HFF-Myc (cell line): ENCODE measurements at regions not wholly inside any gene's neighbourhood (a gene's known extent, or its start where the extent isn't known, plus 50 kb on each side); places are given as distances from the start of the nearest gene placed in this dataset.

Experiments used
- DNase-seq: peaks from one replicate; pipeline ENCODE4 v3.0.0-alpha.2; 2011; ENCODE audit warnings: low read depth; ENCODE audit errors: extremely low read depth
- H3K4me3 ChIP-seq: replicated peaks from 2 replicates; pipeline ENCODE4 v1.5.1; 2011; ENCODE audit warnings: low read depth, mild to moderate bottlenecking, control low read depth, low read length
- TF ChIP-seq, protein P1 (sequence below): IDR thresholded peaks from 2 replicates; pipeline ENCODE4 v1.5.1; 2012; ENCODE audit warnings: mild to moderate bottlenecking, low read depth, low read length, control low read depth; ENCODE audit errors: missing control alignments

DNA sequence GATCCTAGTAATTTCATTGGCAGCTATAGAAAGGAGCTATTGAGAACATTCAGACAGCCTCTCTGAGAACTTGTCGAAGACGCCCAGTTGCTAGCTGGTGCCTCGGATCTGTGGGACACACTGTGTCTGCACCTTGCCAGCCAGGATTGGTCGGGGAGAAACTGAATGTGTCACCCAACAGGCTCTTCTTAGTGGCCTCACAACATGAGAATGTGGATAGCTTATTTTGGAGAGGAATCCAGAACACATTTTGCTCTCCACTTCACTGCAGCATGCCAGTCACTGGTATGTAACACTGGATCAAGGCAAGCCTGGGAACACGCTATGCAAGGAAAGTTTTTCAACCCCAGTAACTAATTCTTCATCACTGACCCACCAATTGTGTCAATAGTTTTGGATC is 89.5 kb upstream of the TRPC3 start:
- DNase-seq = no peak
- TF ChIP-seq, protein P1, sequence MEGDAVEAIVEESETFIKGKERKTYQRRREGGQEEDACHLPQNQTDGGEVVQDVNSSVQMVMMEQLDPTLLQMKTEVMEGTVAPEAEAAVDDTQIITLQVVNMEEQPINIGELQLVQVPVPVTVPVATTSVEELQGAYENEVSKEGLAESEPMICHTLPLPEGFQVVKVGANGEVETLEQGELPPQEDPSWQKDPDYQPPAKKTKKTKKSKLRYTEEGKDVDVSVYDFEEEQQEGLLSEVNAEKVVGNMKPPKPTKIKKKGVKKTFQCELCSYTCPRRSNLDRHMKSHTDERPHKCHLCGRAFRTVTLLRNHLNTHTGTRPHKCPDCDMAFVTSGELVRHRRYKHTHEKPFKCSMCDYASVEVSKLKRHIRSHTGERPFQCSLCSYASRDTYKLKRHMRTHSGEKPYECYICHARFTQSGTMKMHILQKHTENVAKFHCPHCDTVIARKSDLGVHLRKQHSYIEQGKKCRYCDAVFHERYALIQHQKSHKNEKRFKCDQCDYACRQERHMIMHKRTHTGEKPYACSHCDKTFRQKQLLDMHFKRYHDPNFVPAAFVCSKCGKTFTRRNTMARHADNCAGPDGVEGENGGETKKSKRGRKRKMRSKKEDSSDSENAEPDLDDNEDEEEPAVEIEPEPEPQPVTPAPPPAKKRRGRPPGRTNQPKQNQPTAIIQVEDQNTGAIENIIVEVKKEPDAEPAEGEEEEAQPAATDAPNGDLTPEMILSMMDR = no peak
- no peak overlapping the region for H3K4me3 ChIP-seq

DNA sequence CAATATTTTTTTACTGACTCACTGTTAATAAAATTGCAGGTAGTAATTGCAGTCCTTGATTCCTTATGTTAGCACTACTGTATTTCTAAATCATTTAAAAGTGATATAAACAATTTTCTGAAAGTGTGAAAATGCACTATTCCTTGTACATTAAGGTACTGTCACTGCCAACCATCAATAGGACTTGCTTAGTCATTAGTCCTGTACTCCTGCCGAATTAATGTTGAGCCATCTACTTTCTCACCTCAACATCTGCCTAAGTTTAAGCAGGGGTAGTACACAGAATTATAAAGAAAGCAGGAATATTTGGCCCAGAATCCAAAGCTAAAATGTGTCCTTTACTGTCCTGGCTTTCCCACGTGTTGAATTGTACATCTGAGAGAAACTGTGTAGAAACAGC is 87.0 kb upstream of the TRPC3 start:
- TF ChIP-seq, protein P1 = no peak
- no peak overlapping the region for H3K4me3 ChIP-seq
- no peak for DNase-seq

DNA sequence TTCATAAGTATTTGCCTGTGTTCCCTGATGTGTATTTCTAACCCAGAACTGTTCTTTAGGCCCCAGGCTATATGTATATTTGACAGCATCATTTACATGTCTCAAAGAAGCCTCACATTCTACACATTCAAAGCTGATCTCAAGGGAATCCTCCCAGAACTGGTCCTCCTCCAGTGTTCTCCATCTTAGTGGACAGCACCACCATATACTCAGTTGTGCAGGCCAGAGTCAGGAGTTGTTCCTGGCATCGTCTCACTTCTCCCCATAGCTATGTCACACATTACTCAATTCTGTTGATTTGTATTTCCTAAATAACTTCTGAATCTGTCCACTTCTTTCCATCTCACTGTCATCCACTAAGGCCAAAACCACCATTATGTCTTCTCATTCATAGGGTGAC is 82.8 kb upstream of the TRPC3 start:
- TF ChIP-seq, protein P1 = no peak
- no peak overlapping the region for H3K4me3 ChIP-seq
- DNase-seq = no peak

DNA sequence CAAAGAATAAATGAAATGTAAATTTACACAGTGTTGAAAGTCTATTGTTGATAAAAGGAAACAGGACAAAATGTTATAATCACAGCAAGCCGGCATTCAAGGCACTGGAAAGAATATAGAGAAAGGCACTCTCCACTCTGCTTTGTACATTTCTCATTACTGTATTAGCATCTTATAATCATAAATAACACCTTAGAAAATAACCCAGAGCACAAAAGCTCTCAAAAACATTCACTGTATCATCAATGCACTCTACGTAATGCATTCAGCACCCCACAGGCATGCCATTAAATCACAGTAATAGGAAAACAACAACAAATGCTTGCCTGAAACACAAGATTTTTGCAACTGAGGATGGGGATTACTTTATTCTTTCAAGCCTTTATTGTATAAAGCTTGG is 75.3 kb upstream of the TRPC3 start:
- TF ChIP-seq, protein P1 = no peak
- no peak for DNase-seq
- no peak overlapping the region for H3K4me3 ChIP-seq

DNA sequence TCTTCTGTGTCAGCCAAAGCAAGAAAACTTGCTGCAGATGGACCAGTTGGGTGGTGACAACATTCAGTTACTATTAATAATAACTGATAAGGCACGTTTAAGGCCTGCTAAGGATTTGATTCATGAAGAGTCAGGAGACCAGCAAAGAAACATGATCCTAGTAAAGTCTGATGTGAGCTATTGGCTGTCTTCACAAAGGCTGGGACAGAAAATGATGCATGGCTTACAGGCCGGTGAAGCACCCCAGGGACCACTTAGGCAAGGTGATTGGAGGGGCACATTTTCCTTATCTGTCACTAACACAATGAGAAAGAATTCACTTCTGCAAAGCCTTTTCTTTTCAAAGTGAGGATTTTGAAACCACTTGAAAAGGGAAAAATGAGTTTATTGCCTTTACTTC is 65.4 kb upstream of the TRPC3 start:
- TF ChIP-seq, protein P1 = no peak
- DNase-seq = no peak
- H3K4me3 ChIP-seq = no peak overlapping the region

DNA sequence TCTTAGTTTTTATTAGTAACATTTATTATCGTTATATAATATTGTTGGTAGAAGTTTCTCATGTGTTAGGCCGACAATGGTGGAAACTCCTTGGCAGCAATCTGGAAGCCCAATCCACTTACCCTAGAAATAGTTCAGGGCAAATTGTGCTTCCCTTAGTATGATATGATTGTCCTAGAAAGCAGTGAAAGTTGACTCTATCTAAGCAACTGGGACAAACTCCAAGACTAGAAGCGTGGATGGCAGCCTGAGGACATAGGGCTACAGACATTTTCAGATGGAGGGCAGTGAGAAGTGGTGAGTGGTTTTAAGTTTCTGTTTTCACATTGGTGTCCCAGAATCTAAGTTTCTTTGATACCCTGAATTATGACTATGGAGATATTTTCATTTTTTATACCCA is 63.3 kb upstream of the TRPC3 start:
- no peak for DNase-seq
- no peak overlapping the region for H3K4me3 ChIP-seq
- TF ChIP-seq, protein P1 = no peak

DNA sequence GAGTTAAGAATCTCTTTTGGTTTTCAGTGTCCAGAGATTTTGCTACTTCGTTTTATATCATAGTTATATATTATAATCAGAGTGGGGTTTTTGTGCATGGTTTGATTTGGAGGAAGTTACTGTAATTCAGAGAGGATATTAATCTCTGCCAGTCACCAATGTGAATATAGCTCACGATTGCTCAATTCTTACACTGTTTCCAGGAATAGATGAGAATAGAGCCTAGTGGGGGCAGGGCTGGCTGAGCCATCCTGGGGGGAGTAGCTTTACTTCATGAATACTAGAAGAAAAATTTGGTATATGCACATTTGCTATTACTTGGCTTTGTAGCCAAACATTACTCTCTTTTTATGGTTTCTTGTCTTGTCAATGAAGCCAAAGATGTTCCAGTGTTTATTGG is 60.9 kb upstream of the TRPC3 start:
- no peak overlapping the region for H3K4me3 ChIP-seq
- TF ChIP-seq, protein P1 = no peak
- no peak for DNase-seq
